ENCODE measurements at regions not wholly inside any gene's neighbourhood (a gene's known extent, or its start where the extent isn't known, plus 50 kb on each side); places are given as distances from the start of the nearest gene placed in this dataset.
A peak's percentile ranks its signal among the peaks of the same experiment; 100 is the strongest.

DNA sequence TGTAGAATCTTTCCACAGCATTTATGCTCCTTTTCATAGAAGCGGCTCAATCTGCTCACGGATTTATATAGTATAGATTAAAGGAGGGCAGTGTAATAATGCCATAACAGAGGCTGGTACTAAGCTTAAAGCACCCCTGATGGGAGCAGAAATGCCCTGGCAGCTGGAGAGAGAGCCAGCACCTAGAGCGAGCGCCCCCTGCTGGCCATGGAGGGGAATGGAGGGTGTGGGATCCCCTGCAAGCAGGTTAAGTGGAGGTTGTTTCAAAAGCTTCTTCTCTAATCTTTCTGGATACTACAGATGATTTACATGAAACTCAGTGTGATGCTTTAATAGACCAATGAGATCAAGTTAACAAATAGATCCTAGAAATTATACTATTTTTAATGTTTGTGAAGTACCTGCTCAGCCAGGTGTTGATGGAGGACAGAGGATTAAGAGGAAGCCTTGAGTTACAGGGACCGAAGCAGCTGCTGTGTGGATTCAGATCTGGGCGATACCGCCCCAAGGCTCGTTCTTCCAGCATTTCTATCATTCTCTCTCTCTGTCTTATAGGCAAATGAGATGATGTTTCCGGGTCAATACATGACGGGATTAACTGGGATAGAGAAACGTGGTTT lies 1519.3 kb upstream of the TMEM132C start:
- no peaks in the 10 kb centered on the region for H3K4me1 Mint-ChIP-seq (ENCODE audit: low read depth, unreplicated experiment)
- H3K27me3 Mint-ChIP-seq (ENCODE audit: unreplicated experiment) = no peaks in the 10 kb centered on the region
- CTCF ChIA-PET = interaction anchor here (0.7 to 2.1 kb wide), 6 partner anchors 14 to 696 kb away, joined by 3 to 14 read pairs (median 5); no protein-coding TSS in a partner anchor
- TF ChIP-seq, protein P1, sequence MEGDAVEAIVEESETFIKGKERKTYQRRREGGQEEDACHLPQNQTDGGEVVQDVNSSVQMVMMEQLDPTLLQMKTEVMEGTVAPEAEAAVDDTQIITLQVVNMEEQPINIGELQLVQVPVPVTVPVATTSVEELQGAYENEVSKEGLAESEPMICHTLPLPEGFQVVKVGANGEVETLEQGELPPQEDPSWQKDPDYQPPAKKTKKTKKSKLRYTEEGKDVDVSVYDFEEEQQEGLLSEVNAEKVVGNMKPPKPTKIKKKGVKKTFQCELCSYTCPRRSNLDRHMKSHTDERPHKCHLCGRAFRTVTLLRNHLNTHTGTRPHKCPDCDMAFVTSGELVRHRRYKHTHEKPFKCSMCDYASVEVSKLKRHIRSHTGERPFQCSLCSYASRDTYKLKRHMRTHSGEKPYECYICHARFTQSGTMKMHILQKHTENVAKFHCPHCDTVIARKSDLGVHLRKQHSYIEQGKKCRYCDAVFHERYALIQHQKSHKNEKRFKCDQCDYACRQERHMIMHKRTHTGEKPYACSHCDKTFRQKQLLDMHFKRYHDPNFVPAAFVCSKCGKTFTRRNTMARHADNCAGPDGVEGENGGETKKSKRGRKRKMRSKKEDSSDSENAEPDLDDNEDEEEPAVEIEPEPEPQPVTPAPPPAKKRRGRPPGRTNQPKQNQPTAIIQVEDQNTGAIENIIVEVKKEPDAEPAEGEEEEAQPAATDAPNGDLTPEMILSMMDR (IDR thresholded peaks at IDR 0.05; ENCODE audit: unreplicated experiment) = peak; percentile 95
- H3K27ac Mint-ChIP-seq (ENCODE audit: unreplicated experiment) = no peak overlapping the region
- no peak overlapping the region for H3K4me3 Mint-ChIP-seq (ENCODE audit: low read depth, unreplicated experiment)
- H3K9me3 Mint-ChIP-seq (ENCODE audit: low read depth, unreplicated experiment) = peaks cover 5% of the 10 kb centered on the region
- DNase-seq = peak; percentile 78
- H3K36me3 Mint-ChIP-seq (ENCODE audit: insufficient read depth, unreplicated experiment) = no peaks in the 10 kb centered on the region
- no TSS peak for BruUV-seq (replicated peaks)
- intact Hi-C loops (cut with micrococcal nuclease; ENCODE audit: unreplicated experiment) = loop anchor here (1.0 to 5.0 kb wide), 3 partner anchors 127 to 1215 kb away; no protein-coding TSS in a partner anchor

DNA sequence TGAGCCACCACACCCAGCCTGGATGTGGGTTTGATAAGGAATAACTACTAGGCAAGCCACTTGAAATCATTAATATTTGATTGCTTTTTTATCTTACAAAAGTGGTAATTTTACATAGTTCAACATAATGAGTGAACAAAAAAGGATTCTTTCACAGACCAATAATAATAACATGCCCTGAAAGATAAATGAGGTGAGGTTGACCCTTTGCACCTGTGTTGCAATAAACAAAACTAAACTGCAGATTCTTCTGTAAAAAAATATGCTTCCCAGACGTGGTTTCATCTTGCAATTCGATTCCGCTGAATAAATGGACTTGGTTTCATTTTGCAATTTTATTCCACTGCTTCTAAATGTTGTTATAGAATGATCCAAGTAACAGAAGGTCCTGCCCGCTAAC lies 1514.9 kb upstream of the TMEM132C start:
- Mint-ChIP-seq H3K36me3 (ENCODE audit: insufficient read depth, unreplicated experiment) (no peaks in the 10 kb centered on the region), H3K4me1 (ENCODE audit: low read depth, unreplicated experiment) (no peaks in the 10 kb centered on the region), H3K27me3 (ENCODE audit: unreplicated experiment) (no peaks in the 10 kb centered on the region), H3K27ac (ENCODE audit: unreplicated experiment) (no peak overlapping the region), H3K9me3 (ENCODE audit: low read depth, unreplicated experiment) (peaks cover 5% of the 10 kb centered on the region), H3K4me3 (ENCODE audit: low read depth, unreplicated experiment) (no peak overlapping the region)
- no peak for DNase-seq
- CTCF ChIA-PET = no interaction called here
- BruUV-seq (replicated peaks) = no TSS peak
- TF ChIP-seq, protein P1 (IDR thresholded peaks at IDR 0.05; ENCODE audit: unreplicated experiment) = no peak
- intact Hi-C loops (cut with micrococcal nuclease; ENCODE audit: unreplicated experiment) = no loop called here

DNA sequence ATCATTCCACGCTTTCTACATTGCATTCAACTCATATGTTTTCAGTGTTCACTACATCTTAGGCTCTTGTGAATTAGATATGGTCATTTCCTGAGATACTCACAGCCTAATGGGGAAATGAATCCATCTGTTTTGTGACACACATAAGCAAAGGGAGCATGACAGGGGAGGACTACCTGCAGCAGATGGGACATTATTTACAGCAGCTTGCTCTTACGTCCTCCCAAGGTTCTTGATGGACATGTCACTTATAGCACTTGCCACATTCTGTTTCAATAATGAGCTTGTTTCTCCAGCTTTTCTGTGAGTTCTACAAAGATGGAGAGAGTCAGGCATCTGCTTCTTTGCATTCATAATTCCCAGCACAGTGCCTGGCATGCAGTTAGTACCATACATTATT lies 1509.6 kb upstream of the TMEM132C start:
- TF ChIP-seq, protein P1 (IDR thresholded peaks at IDR 0.05; ENCODE audit: unreplicated experiment) = no peak
- Mint-ChIP-seq H3K9me3 (ENCODE audit: low read depth, unreplicated experiment) (no peaks in the 10 kb centered on the region), H3K36me3 (ENCODE audit: insufficient read depth, unreplicated experiment) (no peaks in the 10 kb centered on the region), H3K4me3 (ENCODE audit: low read depth, unreplicated experiment) (no peak overlapping the region), H3K27ac (ENCODE audit: unreplicated experiment) (no peak overlapping the region), H3K4me1 (ENCODE audit: low read depth, unreplicated experiment) (peaks cover 8% of the 10 kb centered on the region), H3K27me3 (ENCODE audit: unreplicated experiment) (no peaks in the 10 kb centered on the region)
- no peak for DNase-seq
- CTCF ChIA-PET = no interaction called here
- BruUV-seq (replicated peaks) = no TSS peak
- intact Hi-C loops (cut with micrococcal nuclease; ENCODE audit: unreplicated experiment) = no loop called here

DNA sequence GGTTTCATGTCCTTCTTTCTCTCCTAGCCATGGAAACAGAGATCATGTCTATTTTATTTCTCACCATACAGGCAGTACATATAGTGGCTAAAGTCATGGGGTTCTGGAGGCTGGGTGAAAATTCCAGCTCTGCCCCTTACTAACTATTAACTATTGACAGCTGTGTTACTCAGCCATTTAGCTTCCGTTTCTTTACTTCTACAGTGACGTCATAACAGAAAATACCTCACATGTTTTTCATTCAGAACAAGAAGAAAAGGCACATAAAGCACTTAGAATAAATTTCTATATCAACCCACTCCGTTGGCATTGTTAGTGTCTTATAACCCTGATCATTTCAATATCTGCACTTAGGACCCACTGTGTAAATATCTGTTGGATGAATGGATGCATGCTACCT lies 1506.9 kb upstream of the TMEM132C start:
- H3K36me3 Mint-ChIP-seq (ENCODE audit: insufficient read depth, unreplicated experiment) = no peaks in the 10 kb centered on the region
- TF ChIP-seq, protein P1 (IDR thresholded peaks at IDR 0.05; ENCODE audit: unreplicated experiment) = no peak
- no peak for DNase-seq
- H3K9me3 Mint-ChIP-seq (ENCODE audit: low read depth, unreplicated experiment) = peaks cover 14% of the 10 kb centered on the region
- no peak overlapping the region for H3K4me3 Mint-ChIP-seq (ENCODE audit: low read depth, unreplicated experiment)
- H3K27ac Mint-ChIP-seq (ENCODE audit: unreplicated experiment) = no peak overlapping the region
- BruUV-seq (replicated peaks) = no TSS peak
- intact Hi-C loops (cut with micrococcal nuclease; ENCODE audit: unreplicated experiment) = no loop called here
- CTCF ChIA-PET = interaction anchor here (0.6 kb wide), 1 partner anchor 43 kb away, joined by 4 read pairs; no protein-coding TSS in a partner anchor
- H3K27me3 Mint-ChIP-seq (ENCODE audit: unreplicated experiment) = no peaks in the 10 kb centered on the region
- H3K4me1 Mint-ChIP-seq (ENCODE audit: low read depth, unreplicated experiment) = peaks cover 8% of the 10 kb centered on the region
